Omental fat pad (tissue), 3 donors: ENCODE measurements at regions not wholly inside any gene's neighbourhood (a gene's known extent, or its start where the extent isn't known, plus 50 kb on each side); places are given as distances from the start of the nearest gene placed in this dataset.

Experiments used
- ATAC-seq: fragments of 150-250 bp; one replicate; pipeline ENCODE4 v1.9.1; 2016; ENCODE audit warnings: mild to moderate bottlenecking, moderate library complexity; ENCODE audit not compliant: low FRiP score
- DNase-seq: peaks from one replicate; pipeline ENCODE4 v3.0.0-alpha.2; 2019; ENCODE audit warnings: low spot score
- CTCF ChIP-seq, 3 donors: fragments of 450-650 bp; IDR thresholded peaks; one replicate each; pipeline ENCODE4 v1.5.1; 2016 to 2017; ENCODE audit warnings: antibody characterized with exemption in 3 of 3, mild to moderate bottlenecking in 3 of 3, moderate library complexity in 2 of 3

- DNase-seq = no peak
- no peak for ATAC-seq
- TF ChIP-seq CTCF (IDR thresholded peaks at IDR 0.05) = no peak
Measured at GRCh38 chr16:55102531-55102930, 171.9 kb downstream of the IRX5 start.

- no peak for ATAC-seq
- TF ChIP-seq CTCF (IDR thresholded peaks at IDR 0.05) = no peak
- no peak for DNase-seq
Measured at GRCh38 chr16:55107851-55108250, 177.2 kb downstream of the IRX5 start.

GRCh38 chr16:55113210-55113609 lies 182.5 kb downstream of the IRX5 start:
- DNase-seq (no peak), ATAC-seq (no peak)
- TF ChIP-seq CTCF (IDR thresholded peaks at IDR 0.05) = no peak

GRCh38 chr16:55115506-55115905 lies 184.8 kb downstream of the IRX5 start:
- ATAC-seq (no peak), DNase-seq (no peak)
- TF ChIP-seq CTCF (IDR thresholded peaks at IDR 0.05) = no peak

GRCh38 chr16:55116165-55116920 lies 185.7 kb downstream of the IRX5 start:
- no peak for ATAC-seq
- no peak for TF ChIP-seq CTCF (IDR thresholded peaks at IDR 0.05)
- DNase-seq = no peak

GRCh38 chr16:55118701-55119260 lies 188.1 kb downstream of the IRX5 start:
- ATAC-seq = no peak
- no peak for TF ChIP-seq CTCF (IDR thresholded peaks at IDR 0.05)
- DNase-seq = no peak

GRCh38 chr16:55120408-55120807 lies 189.7 kb downstream of the IRX5 start:
- ATAC-seq (no peak), DNase-seq (no peak)
- TF ChIP-seq CTCF (IDR thresholded peaks at IDR 0.05) = no peak
